ENCODE measurements at regions not wholly inside any gene's neighbourhood (a gene's known extent, or its start where the extent isn't known, plus 50 kb on each side); places are given as distances from the start of the nearest gene placed in this dataset.
"Not testable (repeated sequence)": the region's sequence is repeated elsewhere in the genome, so short reads cannot be mapped to it uniquely, and the experiment has no call there.

DNA sequence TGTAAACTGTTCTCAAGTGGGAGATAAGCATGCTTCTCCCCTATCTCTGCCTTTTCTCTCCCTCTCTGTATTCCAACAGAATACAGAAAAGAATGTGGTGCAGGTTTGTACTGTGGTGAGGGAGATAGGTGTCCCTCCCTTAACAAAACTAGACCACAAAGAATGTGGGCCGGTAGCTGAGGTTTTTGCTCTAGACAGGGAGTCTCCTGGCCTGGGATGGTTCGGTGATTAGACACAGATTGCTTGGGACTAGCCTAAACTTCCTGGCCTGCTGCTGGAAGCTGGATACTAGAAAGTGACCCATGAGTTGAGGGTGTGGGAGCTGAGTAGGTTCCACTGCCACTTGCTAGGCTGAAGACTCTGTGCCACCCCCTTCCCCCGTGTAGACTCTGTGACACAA lies 143.0 kb downstream of the CXXC4 start:
- TF ChIP-seq, protein P1, sequence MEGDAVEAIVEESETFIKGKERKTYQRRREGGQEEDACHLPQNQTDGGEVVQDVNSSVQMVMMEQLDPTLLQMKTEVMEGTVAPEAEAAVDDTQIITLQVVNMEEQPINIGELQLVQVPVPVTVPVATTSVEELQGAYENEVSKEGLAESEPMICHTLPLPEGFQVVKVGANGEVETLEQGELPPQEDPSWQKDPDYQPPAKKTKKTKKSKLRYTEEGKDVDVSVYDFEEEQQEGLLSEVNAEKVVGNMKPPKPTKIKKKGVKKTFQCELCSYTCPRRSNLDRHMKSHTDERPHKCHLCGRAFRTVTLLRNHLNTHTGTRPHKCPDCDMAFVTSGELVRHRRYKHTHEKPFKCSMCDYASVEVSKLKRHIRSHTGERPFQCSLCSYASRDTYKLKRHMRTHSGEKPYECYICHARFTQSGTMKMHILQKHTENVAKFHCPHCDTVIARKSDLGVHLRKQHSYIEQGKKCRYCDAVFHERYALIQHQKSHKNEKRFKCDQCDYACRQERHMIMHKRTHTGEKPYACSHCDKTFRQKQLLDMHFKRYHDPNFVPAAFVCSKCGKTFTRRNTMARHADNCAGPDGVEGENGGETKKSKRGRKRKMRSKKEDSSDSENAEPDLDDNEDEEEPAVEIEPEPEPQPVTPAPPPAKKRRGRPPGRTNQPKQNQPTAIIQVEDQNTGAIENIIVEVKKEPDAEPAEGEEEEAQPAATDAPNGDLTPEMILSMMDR (IDR thresholded peaks at IDR 0.05), result no peak
- Histone ChIP-seq H3K36me3 (no peaks in the 10 kb centered on the region), H3K27ac (no peak overlapping the region), H3K4me3 (no peak overlapping the region), H3K27me3 (no peaks in the 10 kb centered on the region), H3K4me1 (no peaks in the 10 kb centered on the region), H3K9me3 (peaks cover 0 to 29% (median 20%) of the 10 kb centered on the region in 3 donors)
- no peak for DNase-seq
- intact Hi-C loops (cut with DNase I; ENCODE audit: low total_unique reads), result no loop called here

DNA sequence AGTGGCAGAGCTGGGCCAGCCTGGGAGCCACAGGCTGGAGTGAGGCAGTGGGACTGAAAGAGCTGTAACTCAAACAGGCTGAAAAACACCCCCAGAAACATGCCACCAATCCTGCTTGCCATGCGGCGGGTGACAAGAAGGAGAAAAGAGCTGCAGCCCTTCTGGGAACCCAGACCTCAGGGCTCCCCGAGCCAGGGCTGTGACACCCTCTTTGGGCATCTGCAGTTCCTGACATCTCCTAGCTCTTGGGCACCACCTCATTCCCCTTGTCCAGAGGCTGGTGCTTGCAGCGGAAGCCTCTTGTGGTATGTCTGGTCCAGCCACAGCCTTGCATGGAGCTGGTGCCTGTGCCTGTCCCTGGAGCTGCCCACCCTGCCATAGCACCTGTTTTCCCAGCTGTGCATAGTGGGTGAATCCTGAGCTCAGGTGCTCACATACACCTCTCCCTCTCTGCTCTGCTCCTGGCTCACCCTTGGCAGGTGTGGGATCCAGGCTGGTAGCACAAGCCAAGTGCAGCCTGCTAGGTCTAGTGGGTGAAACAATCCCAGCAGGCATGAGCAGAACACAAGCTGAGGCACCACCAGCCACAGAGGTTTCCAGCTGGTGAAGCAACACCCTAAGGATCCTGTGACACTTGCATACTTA lies 149.0 kb downstream of the CXXC4 start:
- intact Hi-C loops (cut with DNase I; ENCODE audit: low total_unique reads), result no loop called here
- no peak for DNase-seq
- Histone ChIP-seq H3K27ac (no peak overlapping the region), H3K9me3 (peaks cover 0 to 8% (median 0%) of the 10 kb centered on the region in 3 donors), H3K27me3 (no peaks in the 10 kb centered on the region), H3K4me1 (no peaks in the 10 kb centered on the region), H3K4me3 (no peak overlapping the region), H3K36me3 (no peaks in the 10 kb centered on the region)
- TF ChIP-seq, protein P1 (IDR thresholded peaks at IDR 0.05), result no peak

DNA sequence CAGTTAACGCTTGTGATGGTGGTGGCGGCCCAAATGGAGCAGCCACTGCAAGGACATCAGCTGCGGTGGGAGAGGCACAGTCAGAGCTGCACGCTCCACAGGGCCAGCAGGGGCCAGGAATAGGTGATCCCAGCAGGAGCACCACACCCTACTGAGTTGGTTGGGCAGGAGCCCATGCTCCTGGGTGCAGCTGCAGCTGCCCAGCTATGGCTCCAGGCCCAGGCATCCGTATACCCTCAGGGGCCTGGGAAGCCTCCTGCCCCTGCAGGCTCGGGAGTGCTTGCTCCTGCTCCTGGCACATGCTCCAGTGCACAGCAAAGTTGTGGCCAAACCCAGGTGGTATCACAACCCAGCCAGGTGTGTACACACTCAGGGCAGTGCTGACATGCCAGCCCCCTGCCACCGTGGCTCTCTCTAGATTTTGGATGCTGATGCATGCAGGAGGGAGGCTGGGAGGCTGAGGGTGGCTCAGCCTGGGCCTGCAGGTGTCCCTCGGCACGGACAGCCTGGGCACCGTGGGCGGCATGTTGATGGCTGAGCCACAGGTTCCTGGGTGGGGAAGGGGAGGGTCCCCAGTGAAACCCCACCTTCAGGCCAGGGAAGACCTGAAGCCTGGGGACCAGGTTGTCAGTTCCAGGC lies 150.2 kb downstream of the CXXC4 start:
- no peak for DNase-seq
- intact Hi-C loops (cut with DNase I; ENCODE audit: low total_unique reads), result no loop called here
- H3K9me3 ChIP-seq, result peaks cover 0 to 8% (median 0%) of the 10 kb centered on the region in 3 donors
- no peaks in the 10 kb centered on the region for H3K27me3 ChIP-seq
- H3K4me3 ChIP-seq, result no peak overlapping the region
- no peak overlapping the region for H3K27ac ChIP-seq
- H3K36me3 ChIP-seq, result no peaks in the 10 kb centered on the region
- H3K4me1 ChIP-seq, result no peaks in the 10 kb centered on the region
- TF ChIP-seq, protein P1 (IDR thresholded peaks at IDR 0.05), result no peak

DNA sequence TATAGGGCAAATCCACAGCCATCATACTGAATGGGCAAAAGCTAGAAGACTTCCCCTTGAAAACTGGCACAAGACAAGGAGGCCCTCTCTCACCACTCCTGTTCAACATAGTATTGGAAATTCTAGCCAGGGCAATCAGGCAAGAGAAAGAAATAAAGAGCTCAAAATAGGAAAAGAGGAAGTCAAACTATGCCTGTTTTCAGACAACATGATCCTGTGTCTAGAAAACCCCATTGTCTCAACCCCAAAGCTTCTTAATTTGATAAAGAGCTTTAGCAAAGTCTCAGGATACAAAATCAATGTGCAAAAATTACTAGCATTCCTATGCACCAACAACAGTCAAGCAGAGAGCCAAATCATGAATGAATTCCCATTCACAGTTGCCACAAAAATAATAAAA lies 160.3 kb downstream of the CXXC4 start:
- TF ChIP-seq, protein P1 (IDR thresholded peaks at IDR 0.05), result no peak
- no peak overlapping the region for H3K4me3 ChIP-seq
- intact Hi-C loops (cut with DNase I; ENCODE audit: low total_unique reads), result no loop called here

DNA sequence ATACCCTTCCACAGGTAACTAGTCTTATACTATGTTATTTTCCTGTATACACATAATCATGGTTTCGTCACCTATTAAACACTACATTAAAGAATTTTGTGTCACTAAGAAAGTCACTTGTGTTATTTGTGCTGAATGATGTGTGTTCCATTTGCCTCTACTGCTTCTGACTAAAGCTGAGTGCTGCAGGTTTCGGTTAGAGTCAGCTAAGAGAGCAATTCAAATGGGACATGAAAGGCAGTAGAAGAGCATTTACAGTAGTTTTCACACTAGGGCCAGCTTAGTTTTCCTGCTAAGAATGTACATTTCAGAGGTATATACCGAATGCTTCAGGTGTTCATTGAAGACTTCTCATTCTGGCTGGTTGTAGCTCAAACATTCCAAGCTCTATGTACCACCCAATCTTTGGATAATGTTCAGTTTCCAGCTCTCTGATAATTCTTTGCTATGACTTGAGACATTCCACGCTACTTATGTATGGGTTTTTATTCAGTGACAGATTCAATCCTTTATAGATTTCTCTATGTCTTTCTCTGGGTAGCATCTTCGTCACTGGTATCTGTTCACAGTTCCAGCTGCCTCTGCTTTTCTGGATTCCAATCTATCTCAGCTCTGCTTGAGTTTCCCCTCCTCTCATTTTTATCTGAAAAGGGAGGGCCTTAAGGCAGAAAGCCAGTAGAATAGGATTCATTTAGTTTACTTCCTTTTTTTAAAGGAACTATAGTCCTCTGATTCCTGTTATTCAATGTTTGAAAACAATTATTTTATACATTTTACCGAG lies 164.4 kb downstream of the CXXC4 start:
- Histone ChIP-seq H3K9me3 (peaks cover 0 to 5% (median 0%) of the 10 kb centered on the region in 3 donors), H3K27me3 (no peaks in the 10 kb centered on the region), H3K4me1 (no peaks in the 10 kb centered on the region), H3K27ac (no peak overlapping the region), H3K4me3 (no peak overlapping the region), H3K36me3 (no peaks in the 10 kb centered on the region)
- intact Hi-C loops (cut with DNase I; ENCODE audit: low total_unique reads), result no loop called here
- TF ChIP-seq, protein P1 (IDR thresholded peaks at IDR 0.05), result no peak
- DNase-seq, result no peak

More for the DNA sequence above, 160.3 kb downstream of the CXXC4 start:
- no peaks in the 10 kb centered on the region for H3K4me1 ChIP-seq
- no peaks in the 10 kb centered on the region for H3K36me3 ChIP-seq
- H3K9me3 ChIP-seq, result peaks cover 0 to 5% (median 0%) of the 10 kb centered on the region in 3 donors
- H3K27ac ChIP-seq, result no peak overlapping the region
- H3K27me3 ChIP-seq, result no peaks in the 10 kb centered on the region
- DNase-seq, result no peak

DNA sequence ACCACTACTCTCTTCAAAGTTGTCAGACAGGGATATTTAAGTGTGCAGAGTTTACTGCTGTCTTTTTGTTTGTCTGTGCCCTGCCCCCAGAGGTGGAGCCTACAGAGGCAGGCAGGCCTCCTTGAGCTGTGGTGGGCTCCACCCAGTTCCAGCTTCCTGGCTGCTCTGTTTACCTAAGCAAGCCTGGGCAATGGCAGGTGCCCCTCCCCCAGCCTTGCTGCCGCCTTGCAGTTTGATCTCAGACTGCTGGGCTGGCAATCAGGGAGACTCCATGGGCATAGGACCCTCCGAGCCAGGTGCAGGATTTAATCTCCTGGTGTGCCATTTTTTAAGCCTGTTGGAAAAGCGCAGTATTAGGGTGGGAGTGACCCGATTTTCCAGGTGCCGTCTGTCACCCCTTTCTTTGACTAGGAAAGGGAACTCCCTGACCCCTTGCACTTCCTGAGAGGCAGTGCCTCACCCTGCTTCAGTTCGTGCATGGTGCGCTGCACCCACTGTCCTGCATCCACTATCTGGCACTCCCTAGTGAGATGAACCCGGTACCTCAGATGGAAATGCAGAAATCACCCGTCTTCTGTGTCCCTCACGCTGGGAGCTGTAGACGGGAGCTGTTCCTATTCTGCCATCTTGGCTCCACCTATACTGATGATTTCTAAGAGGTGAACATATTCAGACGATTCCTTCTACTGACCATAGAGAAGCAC lies 167.6 kb downstream of the CXXC4 start:
- H3K27me3 ChIP-seq; H3K27ac ChIP-seq; H3K36me3 ChIP-seq; DNase-seq; H3K4me1 ChIP-seq; intact Hi-C loops (cut with DNase I; ENCODE audit: low total_unique reads); H3K4me3 ChIP-seq; H3K9me3 ChIP-seq: not testable (repeated sequence)

Measured in tibial artery (tissue), 4 donors.